ENCODE measurements at regions not wholly inside any gene's neighbourhood (a gene's known extent, or its start where the extent isn't known, plus 50 kb on each side); places are given as distances from the start of the nearest gene placed in this dataset.

- H3K27me3 ChIP-seq, result no peaks in the 10 kb centered on the region
- H3K9me3 ChIP-seq, result no peaks in the 10 kb centered on the region
- ATAC-seq (no peak), DNase-seq (no peak)
- TF ChIP-seq, protein P1, sequence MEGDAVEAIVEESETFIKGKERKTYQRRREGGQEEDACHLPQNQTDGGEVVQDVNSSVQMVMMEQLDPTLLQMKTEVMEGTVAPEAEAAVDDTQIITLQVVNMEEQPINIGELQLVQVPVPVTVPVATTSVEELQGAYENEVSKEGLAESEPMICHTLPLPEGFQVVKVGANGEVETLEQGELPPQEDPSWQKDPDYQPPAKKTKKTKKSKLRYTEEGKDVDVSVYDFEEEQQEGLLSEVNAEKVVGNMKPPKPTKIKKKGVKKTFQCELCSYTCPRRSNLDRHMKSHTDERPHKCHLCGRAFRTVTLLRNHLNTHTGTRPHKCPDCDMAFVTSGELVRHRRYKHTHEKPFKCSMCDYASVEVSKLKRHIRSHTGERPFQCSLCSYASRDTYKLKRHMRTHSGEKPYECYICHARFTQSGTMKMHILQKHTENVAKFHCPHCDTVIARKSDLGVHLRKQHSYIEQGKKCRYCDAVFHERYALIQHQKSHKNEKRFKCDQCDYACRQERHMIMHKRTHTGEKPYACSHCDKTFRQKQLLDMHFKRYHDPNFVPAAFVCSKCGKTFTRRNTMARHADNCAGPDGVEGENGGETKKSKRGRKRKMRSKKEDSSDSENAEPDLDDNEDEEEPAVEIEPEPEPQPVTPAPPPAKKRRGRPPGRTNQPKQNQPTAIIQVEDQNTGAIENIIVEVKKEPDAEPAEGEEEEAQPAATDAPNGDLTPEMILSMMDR (IDR thresholded peaks at IDR 0.05 in 4 of 5, conservative IDR thresholded peaks at IDR 0.05 in 1 of 5), result no peak
- TF ChIP-seq POLR2A (IDR thresholded peaks at IDR 0.05), result no peak
- H3K4me1 ChIP-seq, result no peaks in the 10 kb centered on the region
- in situ Hi-C loops (cut with MboI; ENCODE audit: low sequenced_read_pairs in 4 of 4) (no loop called here), intact Hi-C loops (cut with DNase I; ENCODE audit: low total_unique reads) (loop anchor here (10.0 kb wide), 1 partner anchor 481 kb away; no protein-coding TSS in a partner anchor)
- no peak overlapping the region for H3K27ac ChIP-seq
- no peak overlapping the region for H3K4me3 ChIP-seq
- H3K36me3 ChIP-seq, result no peaks in the 10 kb centered on the region
Observed at GRCh38 chr1:87474098-87474497, 145.4 kb downstream of the LMO4 start.

- no peaks in the 10 kb centered on the region for H3K36me3 ChIP-seq
- in situ Hi-C loops (cut with MboI; ENCODE audit: low sequenced_read_pairs in 4 of 4), result no loop called here
- ATAC-seq, result peak in 1 of 2 donors; percentile 42
Observed at GRCh38 chr1:87478231-87478630, 149.6 kb downstream of the LMO4 start.

DNA sequence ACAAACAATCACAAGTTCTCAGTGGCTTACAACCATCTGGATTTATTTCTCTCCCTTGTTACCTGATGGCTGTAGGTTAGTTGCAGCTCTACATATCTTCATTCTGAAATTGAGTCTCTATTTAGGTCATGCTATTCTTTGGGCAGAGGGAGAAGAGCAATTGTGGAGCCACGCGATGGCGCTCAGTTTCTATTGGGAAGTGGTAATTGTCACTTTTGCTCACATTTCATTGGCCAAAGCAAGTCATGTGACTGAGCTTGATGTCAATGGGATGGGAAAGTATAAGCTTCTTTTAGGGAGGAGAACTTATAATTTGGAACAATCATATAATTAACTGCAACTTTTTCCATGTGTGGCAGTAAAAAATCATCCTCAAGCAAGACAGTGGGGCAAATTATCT lies 166.5 kb downstream of the LMO4 start:
- H3K9me3 ChIP-seq, result no peaks in the 10 kb centered on the region
- intact Hi-C loops (cut with DNase I; ENCODE audit: low total_unique reads) (no loop called here), in situ Hi-C loops (cut with MboI; ENCODE audit: low sequenced_read_pairs in 4 of 4) (no loop called here)
- ATAC-seq, result no peak
- DNase-seq, result no peak
- H3K4me3 ChIP-seq, result no peak overlapping the region
- H3K27me3 ChIP-seq, result no peaks in the 10 kb centered on the region
- peaks cover 0 to 5% of the 10 kb centered on the region in 2 donors for H3K4me1 ChIP-seq
- H3K27ac ChIP-seq, result no peak overlapping the region
- TF ChIP-seq POLR2A (IDR thresholded peaks at IDR 0.05), result no peak
- TF ChIP-seq, protein P1 (IDR thresholded peaks at IDR 0.05 in 4 of 5, conservative IDR thresholded peaks at IDR 0.05 in 1 of 5), result no peak
- H3K36me3 ChIP-seq, result no peaks in the 10 kb centered on the region

More at GRCh38 chr1:87478231-87478630, 149.6 kb downstream of the LMO4 start:
- peak in 1 of 2 donors; percentile 36 for DNase-seq
- Histone ChIP-seq H3K4me3 (no peak overlapping the region), H3K9me3 (no peaks in the 10 kb centered on the region), H3K27ac (no peak overlapping the region), H3K4me1 (no peaks in the 10 kb centered on the region), H3K27me3 (no peaks in the 10 kb centered on the region)
- intact Hi-C loops (cut with DNase I; ENCODE audit: low total_unique reads), result loop anchor here (10.0 kb wide), 1 partner anchor 477 kb away; no protein-coding TSS in a partner anchor
- no peak for TF ChIP-seq POLR2A (IDR thresholded peaks at IDR 0.05)
- TF ChIP-seq, protein P1 (IDR thresholded peaks at IDR 0.05 in 4 of 5, conservative IDR thresholded peaks at IDR 0.05 in 1 of 5), result no peak

GRCh38 chr1:87495870-87496269 lies 167.2 kb downstream of the LMO4 start:
- Histone ChIP-seq H3K4me3 (no peak overlapping the region), H3K9me3 (no peaks in the 10 kb centered on the region), H3K27me3 (no peaks in the 10 kb centered on the region), H3K27ac (peak overlapping the region in 1 of 4 donors; percentile 26), H3K36me3 (no peaks in the 10 kb centered on the region), H3K4me1 (peaks cover 0 to 5% of the 10 kb centered on the region in 2 donors)
- in situ Hi-C loops (cut with MboI; ENCODE audit: low sequenced_read_pairs in 4 of 4) (no loop called here), intact Hi-C loops (cut with DNase I; ENCODE audit: low total_unique reads) (no loop called here)
- DNase-seq, result no peak
- TF ChIP-seq POLR2A (IDR thresholded peaks at IDR 0.05), result no peak
- TF ChIP-seq, protein P1 (IDR thresholded peaks at IDR 0.05 in 4 of 5, conservative IDR thresholded peaks at IDR 0.05 in 1 of 5), result no peak
- ATAC-seq, result peak in 1 of 2 donors; percentile 45

All from gastrocnemius medialis (tissue), 4 donors.